CMK (cell line): ENCODE measurements at regions not wholly inside any gene's neighbourhood (a gene's known extent, or its start where the extent isn't known, plus 50 kb on each side); places are given as distances from the start of the nearest gene placed in this dataset.
"Not testable (repeated sequence)": the region's sequence is repeated elsewhere in the genome, so short reads cannot be mapped to it uniquely, and the experiment has no call there.

Experiments used
- DNase-seq: peaks from one replicate; pipeline ENCODE4 v3.0.0-alpha.2; 2010; ENCODE audit warnings: low read depth

- DNase-seq, result no peak
These were observed 1550.3 kb upstream of the LRRTM3 start for GRCh38 chr10:65375528-65375927.

- no peak for DNase-seq
These were observed 1548.1 kb upstream of the LRRTM3 start for GRCh38 chr10:65377687-65378086.

- DNase-seq, result no peak
These were observed 1531.1 kb upstream of the LRRTM3 start for GRCh38 chr10:65394502-65395297.

- DNase-seq, result no peak
These were observed 1530.2 kb upstream of the LRRTM3 start for GRCh38 chr10:65395631-65396030.

- no peak for DNase-seq
These were observed 1528.8 kb upstream of the LRRTM3 start for GRCh38 chr10:65396997-65397396.

GRCh38 chr10:65408401-65408800, 1517.4 kb upstream of the LRRTM3 start:
- no peak for DNase-seq

- DNase-seq, result no peak
These were observed 1512.8 kb upstream of the LRRTM3 start for GRCh38 chr10:65413001-65413400.

GRCh38 chr10:65415318-65415717, 1510.5 kb upstream of the LRRTM3 start:
- no peak for DNase-seq

- DNase-seq, result no peak
These were observed 1509.7 kb upstream of the LRRTM3 start for GRCh38 chr10:65416094-65416493.

GRCh38 chr10:65419629-65420028, 1506.2 kb upstream of the LRRTM3 start:
- DNase-seq, result no peak

GRCh38 chr10:65423043-65423442, 1502.8 kb upstream of the LRRTM3 start:
- no peak for DNase-seq

- DNase-seq, result not testable (repeated sequence)
These were observed 1496.5 kb upstream of the LRRTM3 start for GRCh38 chr10:65429381-65429780.

GRCh38 chr10:65430979-65431378, 1494.9 kb upstream of the LRRTM3 start:
- DNase-seq, result no peak

- no peak for DNase-seq
These were observed 1454.8 kb upstream of the LRRTM3 start for GRCh38 chr10:65470986-65471385.

- no peak for DNase-seq
These were observed 1443.0 kb upstream of the LRRTM3 start for GRCh38 chr10:65482848-65483247.

GRCh38 chr10:65491799-65492198, 1434.0 kb upstream of the LRRTM3 start:
- DNase-seq, result no peak

GRCh38 chr10:65496541-65496940, 1429.3 kb upstream of the LRRTM3 start:
- no peak for DNase-seq

GRCh38 chr10:65497837-65498236, 1428.0 kb upstream of the LRRTM3 start:
- DNase-seq, result no peak

- DNase-seq, result no peak
These were observed 1425.1 kb upstream of the LRRTM3 start for GRCh38 chr10:65500716-65501115.

- no peak for DNase-seq
These were observed 1424.6 kb upstream of the LRRTM3 start for GRCh38 chr10:65501259-65501658.

GRCh38 chr10:65518379-65518778, 1407.5 kb upstream of the LRRTM3 start:
- DNase-seq, result no peak

GRCh38 chr10:65528986-65529385, 1396.8 kb upstream of the LRRTM3 start:
- DNase-seq, result no peak

GRCh38 chr10:65531545-65531944, 1394.3 kb upstream of the LRRTM3 start:
- DNase-seq, result no peak

- no peak for DNase-seq
These were observed 1391.1 kb upstream of the LRRTM3 start for GRCh38 chr10:65534771-65535170.
